A673 (cell line): ENCODE measurements at regions not wholly inside any gene's neighbourhood (a gene's known extent, or its start where the extent isn't known, plus 50 kb on each side); places are given as distances from the start of the nearest gene placed in this dataset.

Experiments used
- BruUV-seq: library from RNA; stranded (reverse); fragments of 400-500 nt; replicated peaks from 2 replicates; lab custom pipeline; 2021; lab: Mats Ljungman, UMichigan
- CTCF ChIA-PET: fragments of 300-600 bp; sonication (Branson Sonifier 250); formaldehyde crosslinking; loops from one replicate; lab custom pipeline; 2022; ENCODE audit warnings: antibody characterized with exemption; lab: Charles Lee
- POLR2A ChIA-PET: fragments of 300-600 bp; sonication (Branson Sonifier 250); formaldehyde crosslinking; loops from one replicate; lab custom pipeline; 2022; ENCODE audit warnings: antibody characterized with exemption; ENCODE audit not compliant: low non-redundant PET; lab: Charles Lee
- DNase-seq: peaks from one replicate; pipeline ENCODE4 v3.0.0-alpha.2; 2015; ENCODE audit warnings: low spot score
- H3K27ac ChIP-seq: fragments of 200-600 bp; sonication (generic); 2 replicates; pipeline ENCODE4 v1.5.1; 2016; ENCODE audit warnings: mixed run types, low read depth, mild to moderate bottlenecking, mixed read lengths, antibody characterized with exemption, low read length; ENCODE audit not compliant: poor library complexity, severe bottlenecking
- H3K27me3 ChIP-seq: fragments of 200-600 bp; sonication (generic); replicated peaks from 2 replicates; pipeline ENCODE4 v1.6.1; 2017; ENCODE audit warnings: mixed run types, low read depth, mild to moderate bottlenecking, mixed read lengths, antibody characterized with exemption, low read length; ENCODE audit not compliant: insufficient read depth, poor library complexity
- H3K36me3 ChIP-seq: fragments of 200-600 bp; sonication (generic); 2 replicates; pipeline ENCODE4 v1.6.1; 2016; ENCODE audit warnings: mixed run types, mild to moderate bottlenecking, mixed read lengths, antibody characterized with exemption, low read length; ENCODE audit not compliant: insufficient read depth, poor library complexity, severe bottlenecking
- H3K4me1 ChIP-seq: fragments of 200-600 bp; sonication (generic); 2 replicates; pipeline ENCODE4 v1.6.1; 2017; ENCODE audit warnings: mixed run types, mild to moderate bottlenecking, mixed read lengths, antibody characterized with exemption, low read length; ENCODE audit not compliant: insufficient read depth, poor library complexity, severe bottlenecking
- H3K4me3 ChIP-seq: fragments of 200-600 bp; sonication (generic); 2 replicates; pipeline ENCODE4 v1.5.1; 2016; ENCODE audit warnings: low read depth, mixed run types, mild to moderate bottlenecking, mixed read lengths, low read length; ENCODE audit not compliant: poor library complexity, severe bottlenecking
- H3K9me3 ChIP-seq: fragments of 200-600 bp; sonication (generic); 2 replicates; pipeline ENCODE4 v1.6.1; 2016; ENCODE audit warnings: mixed run types, low read depth, mild to moderate bottlenecking, mixed read lengths, antibody characterized with exemption, low read length; ENCODE audit not compliant: poor library complexity, severe bottlenecking
- CTCF ChIP-seq: fragments of 300-800, 200-600 bp; sonication (generic); conservative IDR thresholded peaks from 2 replicates; pipeline ENCODE4 v1.5.1; 2017; ENCODE audit warnings: low read depth, mild to moderate bottlenecking, antibody characterized with exemption, low read length, moderate library complexity, mixed read lengths
- EZH2 ChIP-seq: fragments of 200-600 bp; sonication (generic); IDR thresholded peaks from 2 replicates; pipeline ENCODE4 v1.6.1; 2017; ENCODE audit warnings: borderline replicate concordance, low read depth, mild to moderate bottlenecking, mixed read lengths, antibody characterized with exemption, low read length; ENCODE audit not compliant: poor library complexity, severe bottlenecking
- intact Hi-C: fragments of 100-400 bp; cut with micrococcal nuclease; formaldehyde crosslinking; loops from one replicate; pipeline ENCODE4 v1.10.0; 2022; ENCODE audit not compliant: unreplicated experiment

GRCh38 chr22:48515571-48516200, 1312.0 kb downstream of the BRD1 start:
- BruUV-seq = no TSS peak
- TF ChIP-seq CTCF (no peak), EZH2 (no peak)
- no peak overlapping the region for H3K27ac ChIP-seq
- ChIA-PET CTCF (no interaction called here), POLR2A (no interaction called here)
- no peaks in the 10 kb centered on the region for H3K9me3 ChIP-seq
- no peaks in the 10 kb centered on the region for H3K36me3 ChIP-seq
- intact Hi-C loops = no loop called here
- no peaks in the 10 kb centered on the region for H3K27me3 ChIP-seq
- no peak overlapping the region for H3K4me3 ChIP-seq
- DNase-seq = no peak
- peaks cover 3% of the 10 kb centered on the region for H3K4me1 ChIP-seq

- H3K9me3 ChIP-seq = no peaks in the 10 kb centered on the region
- POLR2A ChIA-PET = no interaction called here
Measured at GRCh38 chr22:48513929-48514328, 1313.7 kb downstream of the BRD1 start.

GRCh38 chr22:48513446-48513845, 1314.2 kb downstream of the BRD1 start:
- BruUV-seq = no TSS peak
- H3K27ac ChIP-seq = no peak overlapping the region
- ChIA-PET POLR2A (interaction anchor here (0.5 kb wide), 1 partner anchor 23 kb away, joined by 3 read pairs; no protein-coding TSS in a partner anchor), CTCF (no interaction called here)
- H3K27me3 ChIP-seq = no peaks in the 10 kb centered on the region
- H3K36me3 ChIP-seq = no peaks in the 10 kb centered on the region
- TF ChIP-seq CTCF (no peak), EZH2 (no peak)
- DNase-seq = no peak
- no peaks in the 10 kb centered on the region for H3K4me1 ChIP-seq
- intact Hi-C loops = no loop called here
- H3K9me3 ChIP-seq = no peaks in the 10 kb centered on the region
- H3K4me3 ChIP-seq = no peak overlapping the region

More at GRCh38 chr22:48513929-48514328, 1313.7 kb downstream of the BRD1 start:
- intact Hi-C loops = no loop called here
- no peaks in the 10 kb centered on the region for H3K27me3 ChIP-seq
- TF ChIP-seq EZH2 (no peak), CTCF (no peak)
- CTCF ChIA-PET = no interaction called here
- no TSS peak for BruUV-seq
- no peaks in the 10 kb centered on the region for H3K36me3 ChIP-seq
- no peak overlapping the region for H3K27ac ChIP-seq
- H3K4me1 ChIP-seq = no peaks in the 10 kb centered on the region
- H3K4me3 ChIP-seq = no peak overlapping the region
- DNase-seq = no peak
